LHCN-M2 (cell line): ENCODE measurements at regions not wholly inside any gene's neighbourhood (a gene's known extent, or its start where the extent isn't known, plus 50 kb on each side); places are given as distances from the start of the nearest gene placed in this dataset.

Experiments
- DNase-seq: peaks from one replicate; pipeline ENCODE4 v3.0.0-alpha.2; 2012; ENCODE audit warnings: low read depth

DNA sequence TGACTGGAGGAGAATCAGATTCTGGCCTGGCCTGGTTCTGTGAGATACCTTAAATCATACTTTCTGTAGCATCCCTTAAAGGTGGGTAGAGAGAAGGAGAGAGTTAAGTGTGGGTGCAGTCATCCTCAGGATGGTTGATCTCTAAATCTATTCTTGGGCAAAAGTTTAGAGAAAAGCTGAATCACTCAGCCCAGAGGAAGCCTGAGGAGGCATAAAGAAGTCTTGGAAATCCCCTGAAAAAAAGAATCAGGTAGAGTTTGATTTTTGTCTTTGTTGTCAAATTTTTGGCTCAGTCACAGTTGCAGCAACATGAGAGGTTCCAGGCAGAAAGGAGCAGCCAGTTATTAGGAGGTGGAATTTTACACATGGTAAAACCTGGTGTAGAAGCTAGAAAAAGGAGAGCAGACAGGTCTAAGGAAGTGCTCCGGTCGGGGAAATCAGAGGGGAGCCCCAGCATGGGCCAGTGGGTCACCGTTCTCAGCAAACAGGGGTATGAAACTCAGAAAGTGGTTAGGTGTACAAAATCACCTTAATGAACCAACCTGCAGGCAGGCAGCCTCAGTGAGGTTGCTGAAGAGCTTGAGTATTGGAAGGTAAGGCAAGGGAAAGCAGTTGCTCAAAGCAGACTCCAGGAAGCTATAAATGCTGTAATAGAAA is 116.2 kb upstream of the CNTLN start:
- DNase-seq: no peak

DNA sequence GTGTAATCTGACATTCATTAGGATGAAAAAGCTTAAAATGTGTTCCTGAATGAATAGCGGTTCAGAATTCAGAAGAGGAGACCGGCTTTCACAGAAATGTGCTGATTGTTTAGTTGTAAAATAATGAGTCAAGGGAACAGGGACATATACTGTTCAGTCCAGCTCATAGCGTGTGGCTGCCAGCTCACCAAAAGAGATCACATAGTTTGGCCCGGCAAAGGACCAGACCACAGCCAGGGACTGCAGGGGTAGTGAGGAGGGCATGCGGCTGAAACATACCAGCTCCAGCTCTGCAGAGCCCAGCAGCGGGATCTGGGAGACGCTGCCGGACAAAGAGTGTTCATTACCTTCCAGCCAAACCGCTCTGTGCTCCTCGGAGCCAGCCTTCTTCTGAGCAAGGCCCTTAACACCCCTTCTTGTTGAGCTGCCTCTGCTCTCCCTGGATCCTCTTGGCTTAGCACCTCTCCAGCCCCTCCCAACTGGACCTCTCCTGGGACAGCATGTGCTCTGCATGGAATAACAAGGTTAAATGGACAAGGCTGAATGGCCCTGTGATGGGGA is 116.8 kb upstream of the CNTLN start:
- peak; percentile 99 for DNase-seq

DNA sequence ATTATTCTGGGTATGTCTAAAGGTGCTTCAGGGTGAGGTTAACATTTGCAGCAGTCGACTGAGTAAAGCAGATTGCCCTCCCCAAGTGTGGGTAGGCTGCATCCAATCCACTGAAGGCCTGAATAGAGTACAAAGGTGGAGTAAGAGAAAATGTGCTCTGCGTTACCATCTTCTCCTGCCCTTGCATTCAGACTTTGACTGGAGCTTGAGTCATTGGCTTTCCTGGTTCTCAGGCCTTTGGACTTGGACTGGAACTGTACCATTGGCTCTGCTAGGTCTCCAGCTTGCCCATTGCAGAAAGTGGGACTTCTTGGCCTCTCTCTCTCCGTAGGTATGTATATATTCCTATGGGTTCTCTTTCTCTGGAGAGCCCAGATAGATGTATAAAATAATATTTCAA is 120.9 kb upstream of the CNTLN start:
- no peak for DNase-seq

DNA sequence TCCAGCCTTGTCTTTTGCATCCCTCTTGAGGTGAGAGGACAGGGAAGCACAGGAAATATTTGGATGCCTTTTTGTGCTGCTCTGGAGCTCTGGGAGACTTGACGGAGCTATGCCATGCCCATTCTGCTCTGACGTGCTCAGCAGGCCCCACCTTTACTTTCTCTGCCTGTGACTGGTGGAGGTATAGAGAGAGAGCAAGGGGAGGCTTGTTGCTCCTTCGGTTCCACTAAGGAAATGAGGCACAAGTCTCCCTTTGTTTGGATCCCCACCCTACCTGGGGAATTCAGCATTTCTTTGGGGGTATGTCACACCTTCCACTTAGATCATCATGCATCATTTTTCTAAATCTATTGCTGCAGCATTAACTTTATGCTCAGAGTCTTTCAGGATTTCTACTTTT is 121.8 kb upstream of the CNTLN start:
- no peak for DNase-seq

DNA sequence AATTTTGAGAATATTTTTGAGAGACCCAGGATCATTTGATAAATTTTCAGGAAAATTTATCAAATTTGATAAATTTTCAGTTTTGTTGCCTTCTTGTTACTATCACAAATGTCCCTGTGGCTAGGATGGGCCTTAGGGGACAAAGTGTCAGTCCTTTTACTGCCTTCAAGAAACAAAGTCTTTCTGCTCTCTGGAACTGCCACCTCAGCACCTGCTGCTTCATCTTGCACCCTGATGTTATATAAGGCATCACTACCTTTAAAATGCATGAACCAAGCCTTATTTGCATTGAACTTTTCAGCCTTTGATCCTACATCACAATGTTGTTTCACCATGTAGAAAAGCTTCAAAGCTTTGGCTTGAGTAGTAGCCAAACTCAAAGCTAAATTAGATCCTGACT is 123.0 kb upstream of the CNTLN start:
- DNase-seq: no peak

DNA sequence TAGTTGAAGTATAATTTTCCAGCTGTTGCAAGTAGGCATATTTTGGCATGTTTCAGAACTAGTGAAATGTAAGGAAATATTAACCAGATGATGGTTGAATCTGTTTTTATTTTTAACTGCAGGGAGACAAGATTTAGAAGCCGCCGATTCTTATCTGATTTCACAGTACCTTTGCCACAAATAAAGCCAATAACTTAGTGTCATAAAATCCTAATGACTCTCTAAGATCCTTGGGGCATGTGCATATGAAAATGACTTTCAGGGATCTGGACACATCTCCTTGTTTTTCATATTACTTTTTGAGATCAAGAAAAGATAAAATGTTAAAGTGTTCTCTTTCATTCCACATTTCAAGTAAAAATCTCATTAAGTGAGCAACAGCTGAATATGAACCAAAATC is 125.8 kb upstream of the CNTLN start:
- no peak for DNase-seq

DNA sequence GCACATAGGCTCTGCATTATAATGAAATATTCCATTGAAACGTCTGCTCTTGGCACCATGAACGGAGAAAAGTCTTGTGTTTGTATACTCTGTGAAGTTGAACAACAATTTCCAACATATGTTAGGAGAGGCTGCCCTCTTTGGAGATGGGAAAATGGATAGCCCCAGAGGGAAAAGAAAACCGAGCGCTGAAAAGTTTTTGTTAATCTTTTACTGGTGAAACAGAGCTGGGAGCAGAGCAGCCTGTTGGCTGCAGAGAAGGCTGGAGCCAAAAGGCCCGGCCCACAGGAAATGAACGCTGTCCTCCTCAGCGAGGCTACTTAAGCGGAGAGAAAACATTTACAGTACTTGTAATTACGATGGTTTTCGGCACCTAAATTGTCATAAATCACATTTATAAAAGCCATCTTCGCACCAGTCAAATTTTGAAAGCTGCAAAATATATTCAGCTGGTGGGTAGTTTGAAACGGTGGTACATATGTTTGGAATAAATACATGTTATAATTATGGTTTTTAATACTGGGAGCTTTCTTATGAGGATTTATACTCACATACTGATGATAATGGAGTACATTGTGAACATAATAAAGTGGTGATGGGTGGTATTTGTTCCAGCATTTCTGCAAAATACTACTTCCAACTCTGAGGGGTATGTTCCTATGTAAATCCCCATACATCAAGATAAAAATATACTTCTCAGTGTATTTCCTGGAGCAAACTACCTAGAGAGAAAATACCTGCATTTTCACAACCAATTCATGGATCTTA is 129.6 kb upstream of the CNTLN start:
- peak; percentile 84 for DNase-seq

DNA sequence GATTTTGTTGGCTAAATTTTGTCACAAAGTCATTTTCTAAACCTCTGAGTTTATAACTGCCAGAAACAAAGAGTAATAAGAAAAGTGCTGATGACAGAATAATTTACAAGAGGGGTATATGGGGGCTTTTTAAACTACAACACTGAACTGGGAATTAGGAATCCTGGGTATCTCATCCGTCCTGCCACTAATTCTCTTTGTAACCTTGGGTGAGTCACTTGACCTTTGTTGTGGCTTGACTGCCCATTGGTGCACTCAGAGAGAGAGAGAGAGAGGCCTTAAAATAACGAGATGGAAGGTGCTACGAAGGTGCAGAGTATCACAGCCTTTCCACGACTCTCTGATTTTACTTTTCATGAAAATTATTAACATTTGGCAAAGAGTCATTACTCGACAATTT is 130.3 kb upstream of the CNTLN start:
- peak; percentile 82 for DNase-seq

DNA sequence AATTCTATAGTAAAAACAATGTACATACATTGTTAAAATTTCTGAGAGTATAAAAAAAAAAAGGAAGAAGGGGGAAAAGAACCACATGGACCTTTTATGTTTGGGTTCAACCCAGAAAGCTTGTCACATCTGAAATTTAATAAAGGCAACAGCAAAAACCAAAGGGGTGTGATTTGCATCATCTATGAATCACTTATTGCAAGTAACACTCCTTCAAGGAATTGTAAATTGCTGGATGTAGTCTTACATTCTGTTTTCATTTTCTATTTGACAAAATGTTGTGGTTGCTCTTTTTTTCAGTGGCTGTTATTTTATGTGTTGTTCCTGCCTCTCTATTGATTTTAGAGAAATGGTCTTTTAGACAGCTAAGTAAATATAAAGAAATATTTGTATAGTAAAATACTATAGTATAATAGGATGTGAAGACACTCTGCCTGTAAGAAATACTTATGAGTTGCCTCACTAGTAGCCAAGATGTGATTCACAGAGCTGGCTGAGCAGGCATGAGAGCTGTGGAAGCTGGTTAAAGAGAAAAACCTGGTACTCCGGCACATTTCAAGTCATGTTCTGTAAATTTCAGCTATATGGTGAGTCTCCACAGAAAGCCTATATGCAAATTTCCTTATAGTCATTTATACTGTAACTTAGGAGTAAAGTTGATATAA is 131.1 kb upstream of the CNTLN start:
- DNase-seq: peak; percentile 72

DNA sequence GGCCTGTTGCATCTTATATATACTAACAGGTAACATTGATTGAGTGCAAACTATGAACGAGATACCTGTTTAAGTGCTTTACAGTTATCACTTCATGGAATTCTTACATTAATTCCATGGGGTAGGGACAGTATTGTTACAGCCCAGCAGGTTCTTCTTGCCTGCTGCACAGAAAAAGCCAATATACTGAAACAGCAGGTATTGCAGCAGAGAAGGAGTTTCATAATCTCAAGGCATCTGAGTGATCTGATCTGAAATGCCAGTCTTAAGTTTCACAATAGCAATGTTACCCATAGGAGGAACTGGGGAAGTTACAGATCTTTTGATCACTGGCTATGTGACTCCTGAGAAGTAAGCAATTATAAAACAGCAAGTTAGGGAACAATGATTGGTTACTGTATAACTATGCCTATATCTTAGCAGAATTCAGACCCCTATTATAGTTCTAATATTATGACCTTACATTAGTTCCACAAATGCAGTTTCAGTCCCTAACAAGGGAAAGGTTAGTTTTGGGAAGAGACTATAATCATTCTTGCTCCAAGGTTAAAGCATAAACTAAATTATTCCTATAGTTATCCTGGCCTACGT is 126.5 kb upstream of the BNC2 start:
- no peak for DNase-seq

DNA sequence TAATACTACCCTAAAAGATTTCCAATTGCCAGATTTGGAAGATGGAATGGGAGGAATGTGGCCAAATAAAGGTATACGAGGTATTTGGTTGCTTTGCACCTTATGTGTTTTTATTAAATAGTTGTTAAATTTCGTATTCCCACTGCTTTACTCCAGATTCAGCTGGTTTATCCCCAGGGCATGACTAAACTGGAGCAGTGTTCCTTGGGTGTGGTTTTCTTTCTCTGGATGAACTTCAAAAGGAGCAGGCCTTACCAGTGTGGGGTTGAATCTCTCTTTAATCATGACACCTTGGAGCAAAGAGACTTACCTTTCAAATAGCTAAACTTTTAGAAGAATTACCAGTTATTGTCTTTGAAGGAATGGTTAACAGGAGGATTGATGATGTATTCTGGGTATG is 121.7 kb upstream of the BNC2 start:
- DNase-seq: peak; percentile 8

DNA sequence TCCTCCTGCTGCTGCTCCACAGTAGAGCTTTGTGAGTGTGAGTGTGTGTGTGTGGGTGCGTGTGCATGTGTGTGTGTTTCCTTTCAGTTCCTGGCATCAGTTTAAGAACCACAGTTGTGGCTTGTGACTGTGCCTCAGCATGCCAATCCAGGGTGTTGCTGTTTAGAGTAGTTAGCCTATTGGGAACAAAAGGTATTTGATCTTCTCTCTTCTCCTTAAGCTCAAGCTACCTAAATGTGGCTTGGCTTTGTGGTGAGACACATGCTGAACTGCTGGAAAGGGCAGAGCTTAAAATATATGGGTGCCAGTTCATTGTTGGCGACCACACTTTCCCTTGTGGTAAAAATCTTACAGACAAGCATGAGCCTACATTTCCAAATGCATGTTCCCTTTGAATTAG is 116.6 kb upstream of the BNC2 start:
- DNase-seq: peak; percentile 81

DNA sequence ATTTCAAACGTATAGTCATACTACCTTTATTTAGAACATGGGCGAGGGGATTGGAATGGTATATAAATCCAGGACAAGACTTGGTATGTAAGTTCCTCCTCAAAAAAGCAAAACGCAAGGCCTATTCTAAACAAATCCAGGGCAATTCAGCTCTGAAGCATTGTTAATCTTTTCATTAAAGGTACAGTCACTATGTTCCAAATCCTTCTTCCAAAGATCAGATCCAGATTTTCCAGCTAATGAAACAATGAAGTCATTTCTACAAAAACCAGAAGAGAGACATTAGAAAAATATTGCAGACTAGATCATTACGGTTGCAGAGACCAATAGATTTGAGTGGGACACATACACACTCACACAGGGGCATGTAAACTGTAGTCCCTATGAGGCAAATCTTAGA is 116.1 kb upstream of the BNC2 start:
- DNase-seq: no peak

DNA sequence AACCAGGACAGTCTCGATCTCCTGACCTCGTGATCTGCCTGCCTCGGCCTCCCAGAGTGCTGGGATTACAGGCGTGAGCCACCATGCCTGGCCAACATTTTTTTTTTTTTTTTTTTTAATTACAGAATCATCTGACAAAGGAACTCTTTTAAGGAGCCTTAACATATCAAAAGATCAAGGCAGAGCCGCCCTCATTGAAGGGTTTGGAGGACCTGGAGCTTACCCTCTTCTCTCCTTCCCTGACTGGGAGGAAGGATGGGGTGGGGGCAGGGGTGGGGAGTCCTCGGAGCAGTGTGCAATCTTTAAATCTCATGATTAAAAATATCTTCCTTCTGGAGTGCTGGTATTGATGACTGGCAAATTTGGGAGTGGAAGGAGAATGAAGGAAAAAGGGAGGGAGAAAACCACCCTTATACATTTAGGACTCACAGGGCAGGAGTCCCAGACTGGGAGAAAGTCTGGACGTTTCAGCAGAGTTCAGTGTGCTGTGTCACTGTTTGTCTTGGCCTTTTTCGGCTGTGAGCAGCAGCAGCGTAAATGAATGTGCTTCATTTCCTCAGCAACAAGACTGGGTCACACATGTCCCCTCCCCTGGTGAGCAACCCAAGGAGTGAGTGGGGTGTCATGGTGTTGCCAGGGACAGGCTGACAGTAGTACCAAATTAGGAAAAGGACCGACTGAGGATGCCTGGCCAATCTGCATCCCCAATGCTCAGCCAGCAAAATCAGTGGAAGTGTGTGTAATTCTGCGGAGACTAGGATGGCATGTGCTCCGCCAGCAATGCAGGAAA is 115.3 kb upstream of the BNC2 start:
- DNase-seq: peak; percentile 52

DNA sequence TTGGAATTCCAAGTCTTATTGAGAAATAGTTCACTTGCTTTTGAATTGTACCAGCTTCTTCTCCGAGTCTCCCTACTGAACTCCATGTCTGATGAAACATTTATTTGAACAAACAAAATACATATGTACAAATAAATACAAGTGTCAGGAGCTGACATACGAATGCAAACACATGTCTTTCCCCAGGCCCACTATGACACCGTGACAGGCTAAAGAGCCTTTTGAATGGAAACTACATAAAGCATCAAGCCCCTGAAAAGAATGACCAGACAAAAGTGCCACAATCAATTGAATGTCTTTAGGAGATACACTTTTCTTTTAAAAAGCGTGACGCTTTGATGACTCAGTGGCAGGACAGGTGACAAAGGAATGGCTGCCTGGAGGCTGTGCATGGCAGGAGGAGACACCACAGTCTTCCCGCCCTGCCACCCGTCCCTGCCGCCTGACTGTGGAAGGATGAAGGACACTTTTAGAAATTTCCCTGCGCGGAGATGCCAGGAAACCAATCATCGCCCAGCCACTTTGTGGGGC is 112.4 kb upstream of the BNC2 start:
- no peak for DNase-seq

DNA sequence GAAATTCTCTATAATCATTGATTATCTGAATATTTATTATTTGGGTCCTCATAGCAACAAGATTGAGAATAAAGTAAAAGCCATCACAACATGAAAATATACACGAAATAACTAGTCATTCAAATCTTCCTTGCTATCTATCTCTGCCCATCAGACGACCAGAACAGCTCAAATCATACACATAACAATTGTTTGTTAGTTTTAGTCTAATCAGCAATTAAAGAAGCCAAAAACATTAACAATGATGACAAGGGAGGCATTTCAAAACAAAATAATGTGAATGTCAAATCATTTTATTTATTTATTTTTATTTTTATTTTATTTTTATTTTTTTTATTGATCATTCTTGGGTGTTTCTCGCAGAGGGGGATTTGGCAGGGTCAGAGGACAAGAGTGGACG is 106.0 kb upstream of the BNC2 start:
- no peak for DNase-seq

DNA sequence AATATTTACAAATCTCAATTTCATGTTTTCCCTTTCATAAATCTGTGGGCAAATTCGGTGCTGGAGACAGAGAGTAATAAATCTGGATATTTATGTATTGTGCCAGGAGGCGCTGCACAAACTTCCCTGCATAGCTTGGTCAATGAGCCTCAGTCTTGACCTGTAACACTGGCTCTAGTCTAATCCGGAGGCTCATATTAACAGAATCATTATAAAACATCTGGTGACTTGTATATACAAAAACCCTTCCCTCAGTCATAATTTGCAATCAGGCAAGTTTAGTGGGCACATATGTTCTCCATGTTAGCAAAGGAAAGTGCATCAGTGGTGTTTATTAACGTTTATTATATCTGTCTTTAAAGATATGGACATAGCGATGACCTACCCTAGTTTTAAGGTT is 104.0 kb upstream of the BNC2 start:
- DNase-seq: no peak

DNA sequence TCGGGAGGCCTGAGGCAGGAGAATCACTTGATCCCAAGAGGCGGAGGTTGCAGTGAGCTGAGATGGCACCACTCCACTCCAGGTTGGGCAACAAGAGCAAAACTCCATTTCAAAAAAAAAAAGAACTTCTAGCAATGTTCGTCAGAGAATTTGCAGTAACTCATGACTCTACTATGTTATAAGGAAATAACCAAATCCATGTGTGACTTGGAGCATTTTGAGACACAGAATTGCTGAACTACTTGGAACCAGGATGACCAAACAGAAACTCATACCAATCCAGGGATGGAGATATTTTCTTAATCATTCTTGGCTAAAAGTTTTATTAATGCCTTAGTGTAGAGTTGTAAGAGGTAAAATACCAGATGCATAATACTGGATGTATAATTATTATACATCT is 99.9 kb upstream of the BNC2 start:
- no peak for DNase-seq

DNA sequence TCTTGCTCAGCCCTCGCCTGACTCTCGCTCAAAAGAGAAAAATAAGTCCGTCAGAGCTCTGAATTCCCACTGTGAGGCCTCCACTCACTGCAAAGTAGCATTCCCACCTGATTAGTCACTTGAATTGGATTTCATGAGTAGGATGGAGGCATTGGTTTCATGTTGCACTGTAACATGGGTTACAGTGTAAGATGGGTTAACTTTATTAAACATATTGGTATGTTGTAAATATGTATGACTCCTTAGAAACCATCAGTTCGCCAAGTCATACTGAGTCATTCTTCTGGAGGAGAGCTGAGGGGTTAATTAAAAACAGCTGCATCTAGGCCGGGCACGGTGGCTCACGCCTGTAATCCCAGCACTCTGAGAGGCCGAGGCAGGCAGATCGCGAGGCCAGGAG is 93.8 kb upstream of the BNC2 start:
- peak; percentile 98 for DNase-seq

DNA sequence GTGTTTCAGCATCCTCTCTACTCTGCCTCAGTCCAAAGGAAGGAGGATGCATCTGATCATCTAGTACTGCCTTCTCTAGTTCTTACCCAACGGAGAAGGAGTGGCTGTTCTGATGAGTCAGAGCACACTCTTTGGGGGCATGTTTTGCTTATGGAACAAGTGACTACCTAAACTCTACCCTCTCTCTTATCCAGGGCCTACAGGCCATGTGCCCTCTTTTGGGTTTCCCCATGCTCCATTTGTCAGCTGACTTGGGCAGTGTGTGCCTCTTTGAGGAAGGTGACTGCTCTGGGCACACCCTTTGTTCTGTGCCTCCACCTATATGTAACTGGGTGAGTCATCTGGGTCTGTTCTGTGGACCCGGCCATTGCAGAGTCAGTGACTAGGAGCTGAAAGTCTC is 89.6 kb upstream of the BNC2 start:
- peak; percentile 41 for DNase-seq

DNA sequence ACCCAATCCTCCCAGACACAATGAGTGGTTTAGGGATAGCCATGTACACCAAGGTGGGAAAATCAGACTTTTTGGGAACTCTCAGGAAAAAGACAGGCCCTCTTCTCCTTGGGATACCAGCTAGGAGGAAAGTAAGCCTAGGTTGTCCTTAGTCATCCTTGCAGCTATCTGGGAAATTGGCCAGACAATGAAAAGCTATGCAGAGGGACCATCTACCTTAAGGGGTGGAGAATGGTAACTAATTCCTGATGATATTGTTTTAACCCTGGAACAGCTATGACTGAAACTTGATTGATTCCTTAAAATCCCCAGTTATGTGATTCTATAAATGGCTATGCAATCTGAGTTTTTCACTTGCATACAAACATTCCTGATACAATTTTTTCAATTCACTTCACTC is 88.9 kb upstream of the BNC2 start:
- DNase-seq: no peak
